Esophagus squamous epithelium (tissue), 5 donors: ENCODE measurements at regions not wholly inside any gene's neighbourhood (a gene's known extent, or its start where the extent isn't known, plus 50 kb on each side); places are given as distances from the start of the nearest gene placed in this dataset.

Source experiments
- DNase-seq: peaks from one replicate; lab custom pipeline; 2025; lab: John Stamatoyannopoulos, UW
- H3K27ac ChIP-seq, 4 donors: fragments of 200-600 bp; sonication (generic); one replicate each; pipeline ENCODE4 v1.5.1; 2016 to 2019; ENCODE audit warnings: mild to moderate bottlenecking in 1 of 4
- H3K27me3 ChIP-seq, 4 donors: fragments of 200-600 bp; sonication (generic); 1 replicate in 3 of 4; 2 replicates in 1 of 4; pipeline versions ENCODE4 v1.5.1 to v1.6.0; 2017 to 2021; ENCODE audit warnings: antibody characterized with exemption in 1 of 4
- H3K36me3 ChIP-seq, 3 donors: fragments of 200-600 bp; sonication (generic); one replicate each; pipeline ENCODE4 v1.5.1; 2016 to 2019
- H3K4me1 ChIP-seq, 3 donors: fragments of 200-600 bp; sonication (generic); one replicate each; pipeline ENCODE4 v1.5.1; 2017 to 2019
- H3K4me3 ChIP-seq, 4 donors: fragments of 200-600 bp; sonication (generic); 1 replicate in 3 of 4; 2 replicates in 1 of 4; pipeline ENCODE4 v1.5.1; 2016 to 2019; ENCODE audit warnings: mild to moderate bottlenecking in 2 of 4, moderate library complexity in 1 of 4
- H3K9me3 ChIP-seq, 3 donors: fragments of 200-600 bp; sonication (generic); one replicate each; pipeline ENCODE4 v1.5.1; 2016 to 2019
- POLR2A ChIP-seq, 4 donors: fragments of 450-650 bp; IDR thresholded peaks; one replicate each; pipeline ENCODE4 v1.6.1; 2017; ENCODE audit warnings: antibody characterized with exemption in 4 of 4, mild to moderate bottlenecking in 4 of 4, moderate library complexity in 3 of 4
- WGBS, 2 donors: methylation state at CpG; one replicate each; pipeline ENCODE4 v1.1.5; 2018; 5-methylcytosine and 5-hydroxymethylcytosine counted together
- intact Hi-C: fragments of 100-400 bp; cut with DNase I; formaldehyde crosslinking; loops from one replicate; pipeline ENCODE4 v1.15.0; 2022
- TF ChIP-seq, protein P1 (sequence below), 6 experiments: fragments of 450-650 bp in 4 of 6; fragments of 200-600 bp in 2 of 6; sonication (generic) in 2 of 6; IDR thresholded peaks; one replicate each; pipeline ENCODE4 v1.5.1; 2016 to 2019; ENCODE audit warnings: antibody characterized with exemption in 6 of 6, mild to moderate bottlenecking in 4 of 6, moderate library complexity in 4 of 6
- donor health status: DM: yes; HTN: yes; CAD: no.

DNA sequence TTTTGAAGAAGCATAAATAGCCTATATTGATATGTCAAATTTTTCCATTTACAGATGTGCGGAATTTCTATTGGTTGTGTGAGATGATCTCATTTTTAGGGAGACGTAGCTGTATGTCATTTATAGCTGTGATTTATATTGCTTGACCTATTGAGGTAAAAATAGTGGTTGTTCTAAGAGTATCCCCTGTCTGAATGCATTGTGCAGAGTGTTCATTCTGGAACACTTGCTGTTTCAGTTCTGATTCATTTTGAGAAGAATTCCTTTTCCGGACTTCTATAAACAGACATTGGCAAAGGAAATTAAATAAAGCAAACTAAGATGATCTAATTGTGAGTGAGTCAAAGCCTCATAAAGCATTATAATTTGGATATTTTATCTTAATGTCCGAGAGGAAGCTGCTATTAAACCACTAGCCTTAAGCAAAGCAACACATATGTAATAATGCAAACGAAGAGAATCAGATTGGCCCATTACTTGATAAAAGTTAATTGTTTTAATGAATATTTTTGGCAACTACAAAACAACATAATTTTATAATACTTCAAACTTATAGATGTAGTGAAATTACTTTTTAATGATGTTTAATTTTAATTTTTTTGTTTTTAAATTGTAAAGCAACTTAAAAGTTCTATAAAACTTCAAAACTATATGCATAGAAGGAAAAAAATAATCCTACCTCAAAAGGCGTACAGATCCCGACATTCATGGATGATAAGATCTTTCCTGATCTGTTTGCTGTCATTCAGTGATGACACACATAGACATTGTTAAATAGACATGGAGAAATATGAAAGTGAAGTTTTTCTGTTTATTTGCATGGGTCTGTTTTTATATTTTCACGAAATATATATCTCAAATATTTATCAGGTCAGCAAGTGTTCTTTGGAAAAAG lies 942.6 kb upstream of the SLC10A2 start:
- intact Hi-C loops: no loop called here
- no peak for TF ChIP-seq POLR2A (IDR thresholded peaks at IDR 0.05)
- TF ChIP-seq, protein P1, sequence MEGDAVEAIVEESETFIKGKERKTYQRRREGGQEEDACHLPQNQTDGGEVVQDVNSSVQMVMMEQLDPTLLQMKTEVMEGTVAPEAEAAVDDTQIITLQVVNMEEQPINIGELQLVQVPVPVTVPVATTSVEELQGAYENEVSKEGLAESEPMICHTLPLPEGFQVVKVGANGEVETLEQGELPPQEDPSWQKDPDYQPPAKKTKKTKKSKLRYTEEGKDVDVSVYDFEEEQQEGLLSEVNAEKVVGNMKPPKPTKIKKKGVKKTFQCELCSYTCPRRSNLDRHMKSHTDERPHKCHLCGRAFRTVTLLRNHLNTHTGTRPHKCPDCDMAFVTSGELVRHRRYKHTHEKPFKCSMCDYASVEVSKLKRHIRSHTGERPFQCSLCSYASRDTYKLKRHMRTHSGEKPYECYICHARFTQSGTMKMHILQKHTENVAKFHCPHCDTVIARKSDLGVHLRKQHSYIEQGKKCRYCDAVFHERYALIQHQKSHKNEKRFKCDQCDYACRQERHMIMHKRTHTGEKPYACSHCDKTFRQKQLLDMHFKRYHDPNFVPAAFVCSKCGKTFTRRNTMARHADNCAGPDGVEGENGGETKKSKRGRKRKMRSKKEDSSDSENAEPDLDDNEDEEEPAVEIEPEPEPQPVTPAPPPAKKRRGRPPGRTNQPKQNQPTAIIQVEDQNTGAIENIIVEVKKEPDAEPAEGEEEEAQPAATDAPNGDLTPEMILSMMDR (IDR thresholded peaks at IDR 0.05): no peak
- Histone ChIP-seq H3K36me3 (no peaks in the 10 kb centered on the region), H3K4me1 (peaks cover 0 to 8% (median 0%) of the 10 kb centered on the region in 3 donors), H3K27ac (no peak overlapping the region), H3K4me3 (no peak overlapping the region), H3K9me3 (no peaks in the 10 kb centered on the region), H3K27me3 (no peaks in the 10 kb centered on the region)
- no peak for DNase-seq
- 57 to 62% methylated on average over 8 of the region's 8 CpGs for WGBS, 2 donors

DNA sequence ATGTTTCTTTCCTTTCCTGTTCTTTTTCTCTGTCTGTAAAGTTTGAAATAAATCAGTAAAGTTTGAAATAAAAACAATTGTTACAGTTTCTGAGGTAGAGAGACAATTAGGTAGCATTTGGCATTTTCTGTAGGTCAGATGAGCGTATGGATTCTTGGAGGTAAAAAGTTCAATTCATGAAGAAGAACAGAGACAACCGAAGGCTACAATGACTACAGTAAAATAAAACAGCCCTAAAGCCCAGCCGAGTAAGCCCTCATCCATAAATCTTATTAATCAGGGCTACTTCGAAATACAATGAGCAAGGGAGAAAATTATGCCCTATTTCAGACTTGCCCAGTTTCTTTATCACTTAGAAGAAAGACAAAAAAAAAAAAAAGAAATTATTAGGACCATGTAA lies 941.9 kb upstream of the SLC10A2 start:
- Histone ChIP-seq H3K4me3 (no peak overlapping the region), H3K4me1 (peaks cover 0 to 8% (median 0%) of the 10 kb centered on the region in 3 donors), H3K36me3 (no peaks in the 10 kb centered on the region), H3K27me3 (no peaks in the 10 kb centered on the region), H3K27ac (no peak overlapping the region), H3K9me3 (no peaks in the 10 kb centered on the region)
- no peak for TF ChIP-seq POLR2A (IDR thresholded peaks at IDR 0.05)
- TF ChIP-seq, protein P1 (IDR thresholded peaks at IDR 0.05): no peak
- DNase-seq: no peak
- 62 to 72% methylated on average over 4 of the region's 4 CpGs for WGBS, 2 donors
- intact Hi-C loops: no loop called here

DNA sequence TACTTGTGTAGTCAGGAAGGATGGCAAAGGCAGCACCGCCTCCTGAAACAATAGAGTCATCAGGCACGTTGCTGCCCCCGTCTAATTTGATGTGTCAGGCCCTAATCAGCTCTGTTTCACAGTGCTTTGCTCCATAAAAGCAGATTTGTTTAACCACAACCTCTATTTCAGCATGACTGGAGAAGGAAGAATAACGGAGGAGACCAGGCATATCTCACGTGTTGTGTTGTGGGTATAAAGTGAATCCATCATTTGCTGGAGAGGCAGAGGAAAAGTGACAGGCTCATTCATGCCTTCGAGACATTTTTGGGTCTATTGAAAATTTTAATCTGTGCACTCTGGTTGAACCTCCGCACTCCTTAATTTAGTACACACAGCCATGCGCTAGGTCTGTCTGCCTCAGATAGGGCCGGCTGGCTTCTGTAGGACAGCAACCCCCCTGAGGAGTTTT lies 940.4 kb upstream of the SLC10A2 start:
- intact Hi-C loops: no loop called here
- 36 to 44% methylated on average over 9 of the region's 9 CpGs for WGBS, 2 donors
- DNase-seq: no peak

DNA sequence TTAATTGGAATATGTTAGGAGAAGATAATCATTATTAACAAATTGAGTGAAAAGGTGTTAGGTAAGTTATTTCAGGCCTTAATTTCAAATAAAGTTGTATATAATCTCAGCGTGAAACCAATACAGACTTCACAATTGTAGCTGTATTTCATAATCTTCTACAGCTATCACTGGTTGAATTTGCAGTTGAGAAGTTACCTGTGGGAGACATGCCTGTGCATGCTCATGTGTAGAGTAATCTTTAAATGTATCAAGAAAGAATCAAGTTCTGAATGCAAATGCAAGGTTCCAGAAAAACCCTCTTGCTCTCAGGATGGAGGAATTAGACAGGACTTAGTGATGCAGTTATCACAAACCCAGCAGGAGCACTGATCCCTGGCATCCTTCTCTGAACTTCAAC lies 938.4 kb upstream of the SLC10A2 start:
- Histone ChIP-seq H3K36me3 (no peaks in the 10 kb centered on the region), H3K4me1 (no peaks in the 10 kb centered on the region), H3K9me3 (no peaks in the 10 kb centered on the region), H3K4me3 (no peak overlapping the region), H3K27ac (no peak overlapping the region), H3K27me3 (no peaks in the 10 kb centered on the region)
- TF ChIP-seq, protein P1 (IDR thresholded peaks at IDR 0.05): no peak
- no peak for TF ChIP-seq POLR2A (IDR thresholded peaks at IDR 0.05)
- 41 to 52% methylated on average over 1 of the region's 1 CpG for WGBS, 2 donors
- DNase-seq: no peak
- intact Hi-C loops: no loop called here

More for the DNA sequence above, 940.4 kb upstream of the SLC10A2 start:
- TF ChIP-seq POLR2A (IDR thresholded peaks at IDR 0.05): no peak
- TF ChIP-seq, protein P1 (IDR thresholded peaks at IDR 0.05): no peak
- H3K27ac ChIP-seq: no peak overlapping the region
- no peaks in the 10 kb centered on the region for H3K9me3 ChIP-seq
- no peak overlapping the region for H3K4me3 ChIP-seq
- no peaks in the 10 kb centered on the region for H3K36me3 ChIP-seq
- peaks cover 0 to 4% (median 0%) of the 10 kb centered on the region in 3 donors for H3K4me1 ChIP-seq
- no peaks in the 10 kb centered on the region for H3K27me3 ChIP-seq

DNA sequence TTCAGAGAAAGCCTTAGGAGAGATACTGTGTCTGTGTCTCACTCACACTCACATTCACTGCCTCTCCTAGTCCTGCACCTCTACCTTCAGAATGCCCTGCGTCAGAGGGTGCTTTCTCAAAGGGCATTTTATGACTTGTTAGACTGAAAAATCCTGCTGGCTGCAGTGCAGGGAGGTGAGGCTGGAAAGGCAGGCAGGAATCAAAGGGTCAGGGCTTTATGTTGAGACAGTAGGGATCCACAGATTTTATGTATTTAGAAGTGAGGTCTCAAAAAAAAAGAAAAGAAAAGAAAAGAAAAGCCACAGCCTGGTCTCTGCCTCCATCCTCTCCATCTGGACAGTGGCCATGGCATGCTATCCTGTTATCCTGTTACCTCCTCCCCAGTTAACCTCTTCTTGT lies 936.0 kb upstream of the SLC10A2 start:
- no peak for DNase-seq
- H3K27ac ChIP-seq: no peak overlapping the region
- H3K4me3 ChIP-seq: no peak overlapping the region
- no peaks in the 10 kb centered on the region for H3K9me3 ChIP-seq
- TF ChIP-seq POLR2A (IDR thresholded peaks at IDR 0.05): no peak
- TF ChIP-seq, protein P1 (IDR thresholded peaks at IDR 0.05): no peak
- no peaks in the 10 kb centered on the region for H3K27me3 ChIP-seq
- WGBS, 2 donors: 20 to 67% methylated on average over 1 of the region's 1 CpG
- intact Hi-C loops: no loop called here
- no peaks in the 10 kb centered on the region for H3K4me1 ChIP-seq
- no peaks in the 10 kb centered on the region for H3K36me3 ChIP-seq
